Gastroesophageal sphincter (tissue), 3 donors: ENCODE measurements at regions not wholly inside any gene's neighbourhood (a gene's known extent, or its start where the extent isn't known, plus 50 kb on each side); places are given as distances from the start of the nearest gene placed in this dataset.

ENCODE experiments used
- POLR2A ChIP-seq, 2 donors: fragments of 450-650 bp; IDR thresholded peaks; one replicate each; pipeline ENCODE4 v1.6.1; 2017; ENCODE audit warnings: antibody characterized with exemption in 2 of 2, mild to moderate bottlenecking in 2 of 2, moderate library complexity in 1 of 2
- POLR2AphosphoS5 ChIP-seq: sonication (generic); formaldehyde crosslinking; IDR thresholded peaks from one replicate; pipeline ENCODE4 v1.6.1; 2017; ENCODE audit warnings: antibody characterized with exemption
- TF ChIP-seq, protein P1 (sequence below), 4 experiments: fragments of 200-600 bp in 2 of 4; fragments of 450-650 bp in 2 of 4; sonication (generic) in 1 of 4; IDR thresholded peaks; one replicate each; pipeline ENCODE4 v1.5.1; 2017 to 2019; ENCODE audit warnings: antibody characterized with exemption in 4 of 4, mild to moderate bottlenecking in 2 of 4, moderate library complexity in 2 of 4

DNA sequence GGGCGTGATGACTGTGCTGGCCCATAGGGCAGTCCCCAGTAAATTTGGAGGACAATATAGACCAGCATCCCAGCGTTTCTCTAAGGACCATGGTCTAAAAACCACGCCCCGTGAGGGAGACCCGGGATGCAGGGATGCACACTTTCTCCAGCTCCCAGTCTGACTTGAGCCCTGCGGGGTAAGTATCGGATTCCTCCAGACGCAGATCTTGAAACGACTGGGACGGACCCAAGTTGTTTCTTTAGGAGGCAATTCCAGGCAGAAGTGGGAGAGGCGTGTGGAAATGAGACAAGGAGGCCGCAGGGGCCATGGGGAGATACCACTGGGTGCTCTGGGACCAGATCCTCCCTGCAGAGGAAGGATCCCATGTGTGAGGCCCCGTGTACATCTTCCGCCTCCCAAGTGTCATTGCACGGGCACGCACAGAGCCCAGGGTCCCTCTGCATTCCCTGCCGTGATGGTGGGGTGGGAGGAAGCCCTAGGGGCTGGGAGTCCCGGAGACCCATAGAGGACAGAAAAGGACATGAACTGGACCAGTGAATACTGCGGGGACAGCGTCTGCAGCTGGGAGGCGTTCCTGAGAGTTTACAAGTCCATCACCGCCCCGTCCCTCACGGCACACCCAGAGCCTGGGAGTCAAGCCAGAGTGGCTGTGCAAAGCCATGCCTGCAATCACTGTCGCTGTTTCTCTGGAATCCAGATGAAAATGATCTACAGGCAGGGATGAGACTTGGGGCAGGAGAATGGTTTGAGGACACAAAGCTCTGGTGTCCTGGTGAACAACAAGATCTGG, 522.9 kb downstream of the CDH26 start:
- TF ChIP-seq, protein P1, sequence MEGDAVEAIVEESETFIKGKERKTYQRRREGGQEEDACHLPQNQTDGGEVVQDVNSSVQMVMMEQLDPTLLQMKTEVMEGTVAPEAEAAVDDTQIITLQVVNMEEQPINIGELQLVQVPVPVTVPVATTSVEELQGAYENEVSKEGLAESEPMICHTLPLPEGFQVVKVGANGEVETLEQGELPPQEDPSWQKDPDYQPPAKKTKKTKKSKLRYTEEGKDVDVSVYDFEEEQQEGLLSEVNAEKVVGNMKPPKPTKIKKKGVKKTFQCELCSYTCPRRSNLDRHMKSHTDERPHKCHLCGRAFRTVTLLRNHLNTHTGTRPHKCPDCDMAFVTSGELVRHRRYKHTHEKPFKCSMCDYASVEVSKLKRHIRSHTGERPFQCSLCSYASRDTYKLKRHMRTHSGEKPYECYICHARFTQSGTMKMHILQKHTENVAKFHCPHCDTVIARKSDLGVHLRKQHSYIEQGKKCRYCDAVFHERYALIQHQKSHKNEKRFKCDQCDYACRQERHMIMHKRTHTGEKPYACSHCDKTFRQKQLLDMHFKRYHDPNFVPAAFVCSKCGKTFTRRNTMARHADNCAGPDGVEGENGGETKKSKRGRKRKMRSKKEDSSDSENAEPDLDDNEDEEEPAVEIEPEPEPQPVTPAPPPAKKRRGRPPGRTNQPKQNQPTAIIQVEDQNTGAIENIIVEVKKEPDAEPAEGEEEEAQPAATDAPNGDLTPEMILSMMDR (IDR thresholded peaks at IDR 0.05), result peak in 1 of 4 experiments; percentile 15
- TF ChIP-seq POLR2A (IDR thresholded peaks at IDR 0.05), result no peak
- TF ChIP-seq POLR2AphosphoS5, result no peak
